NCI-H510A (cell line): ENCODE measurements at regions not wholly inside any gene's neighbourhood (a gene's known extent, or its start where the extent isn't known, plus 50 kb on each side); places are given as distances from the start of the nearest gene placed in this dataset.
A peak's percentile ranks its signal among the peaks of the same experiment; 100 is the strongest.

Experiments
- DNase-seq: peaks from one replicate; lab custom pipeline; 2025; lab: John Stamatoyannopoulos, UW

DNA sequence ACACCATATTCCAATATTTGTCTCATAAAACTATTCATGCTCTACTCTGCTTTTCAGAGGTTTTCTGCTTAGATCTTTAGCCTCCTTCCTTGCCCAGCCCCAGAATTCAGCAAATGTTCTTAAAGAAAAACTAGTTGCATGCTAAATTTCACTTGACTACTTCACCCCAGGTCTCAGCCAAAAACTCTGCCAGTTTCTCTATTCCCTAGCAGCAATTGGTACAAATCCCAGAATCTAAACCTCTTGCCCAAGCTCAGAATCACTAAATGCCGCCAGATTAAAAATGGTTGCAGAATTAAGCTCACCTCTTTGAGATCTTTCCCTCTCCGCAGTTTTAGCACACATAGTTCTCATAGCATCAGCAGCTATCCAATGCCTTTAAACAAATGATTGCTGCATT lies 331.2 kb upstream of the SMARCA2 start:
- DNase-seq, result no peak

DNA sequence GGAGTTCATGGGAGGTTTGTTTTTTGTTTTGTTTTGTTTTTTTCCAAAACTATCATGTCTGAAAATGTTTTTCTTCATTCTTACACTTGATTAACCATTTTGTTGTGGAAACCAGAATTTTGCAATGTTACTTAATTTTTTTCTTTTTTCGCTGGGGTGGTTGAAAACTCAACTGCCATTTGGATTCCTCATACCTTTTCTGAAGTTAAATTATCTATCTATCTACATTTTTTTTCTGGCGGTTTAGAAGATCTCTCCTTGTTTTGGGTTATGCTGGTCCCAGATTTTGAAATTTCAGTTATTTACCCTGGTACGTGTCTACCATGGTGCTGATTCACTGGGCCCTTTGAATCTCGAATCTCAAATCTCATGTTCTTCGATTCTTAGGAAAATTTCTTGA lies 316.2 kb upstream of the SMARCA2 start:
- no peak for DNase-seq

DNA sequence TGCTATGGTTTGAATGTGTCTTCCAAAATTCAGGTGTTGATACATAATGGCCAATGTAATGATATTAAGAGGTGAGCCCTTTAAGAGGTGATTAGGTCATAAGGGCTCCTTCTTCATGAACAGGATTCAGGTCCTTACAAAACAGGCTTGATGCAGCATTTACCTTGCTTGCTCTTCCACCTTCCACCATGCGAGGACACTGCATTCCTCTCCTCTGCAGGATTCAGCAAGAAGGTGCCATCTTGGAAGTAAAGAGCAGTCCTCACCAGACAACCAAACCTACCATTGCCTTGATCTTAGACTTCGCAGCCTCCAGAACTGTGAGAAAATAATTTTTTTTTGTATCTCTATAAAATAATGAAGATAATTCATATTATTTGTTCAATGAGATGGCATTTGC lies 314.0 kb upstream of the SMARCA2 start:
- no peak for DNase-seq

DNA sequence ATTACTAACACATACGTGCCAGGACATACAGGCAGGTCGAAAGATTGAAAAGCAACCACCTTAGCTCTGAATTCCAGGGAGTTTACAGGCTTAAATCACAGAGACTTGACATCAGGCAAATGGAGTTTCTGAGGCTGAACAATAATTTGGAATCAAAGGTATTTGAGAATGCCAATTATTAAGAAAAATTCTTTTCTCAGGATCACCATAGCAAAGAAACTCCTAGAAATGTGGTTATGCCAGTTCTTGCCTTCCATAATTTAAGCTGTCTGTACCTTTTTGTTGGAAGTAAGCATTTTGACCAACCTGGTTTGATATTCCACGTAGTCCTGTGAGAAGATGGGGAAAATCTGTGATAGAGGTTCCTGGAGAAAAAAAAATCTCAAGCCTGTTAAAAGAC lies 312.4 kb upstream of the SMARCA2 start:
- DNase-seq, result no peak

DNA sequence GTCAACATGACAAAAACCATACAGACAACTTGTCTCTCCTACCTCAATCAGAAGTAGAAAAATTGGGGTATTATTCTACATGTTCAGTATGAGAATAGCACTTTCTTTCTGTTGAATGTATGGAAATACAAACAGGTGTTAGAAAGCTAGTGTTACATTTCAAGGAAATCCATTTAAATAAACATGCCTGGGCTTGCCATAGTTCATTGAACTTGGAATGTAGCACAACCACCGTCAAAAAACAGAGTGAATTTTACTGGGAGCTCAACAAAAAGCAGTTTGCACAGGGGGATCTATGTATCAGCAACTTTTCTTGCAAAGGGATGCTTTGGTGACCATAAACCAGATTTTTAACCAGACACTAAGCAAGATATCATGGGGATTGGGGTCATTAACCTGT lies 307.9 kb upstream of the SMARCA2 start:
- DNase-seq, result no peak

DNA sequence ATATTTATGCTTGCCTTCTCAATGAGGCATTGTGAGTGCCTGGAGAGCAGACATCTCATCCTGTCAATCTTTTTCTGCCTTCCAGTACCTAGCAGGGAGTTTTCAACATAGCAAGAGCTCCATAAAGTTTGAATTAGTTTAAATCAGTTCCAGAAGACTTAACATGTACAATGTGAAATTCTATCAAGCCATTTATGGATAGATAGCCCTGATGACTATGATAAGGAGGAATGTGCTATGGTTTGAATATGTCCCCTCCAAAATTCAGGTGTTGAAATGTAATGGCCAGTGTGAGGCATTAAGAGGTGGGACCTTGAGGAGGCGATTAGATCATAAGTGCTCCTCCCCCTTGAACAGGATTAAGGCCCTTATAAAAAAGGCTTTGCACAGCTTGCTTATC lies 306.9 kb upstream of the SMARCA2 start:
- no peak for DNase-seq

DNA sequence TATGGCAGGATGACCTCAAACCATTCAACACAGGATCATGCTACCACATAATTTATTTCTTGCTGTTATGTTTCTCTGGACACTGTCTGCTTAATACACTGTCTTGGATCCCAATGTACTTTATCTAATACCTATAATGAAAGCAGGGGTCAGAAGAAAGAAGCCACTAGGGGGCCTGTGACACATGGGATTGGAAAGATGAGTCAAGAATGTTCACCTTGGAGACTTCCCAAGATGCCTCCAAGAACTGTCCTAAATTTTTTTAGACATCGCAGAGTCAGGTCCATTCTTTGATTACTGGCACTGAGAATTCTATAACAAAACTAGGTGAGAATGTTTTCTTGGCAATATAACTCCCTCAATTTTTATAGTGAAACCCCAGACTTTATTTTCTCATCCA lies 305.8 kb upstream of the SMARCA2 start:
- DNase-seq, result no peak

DNA sequence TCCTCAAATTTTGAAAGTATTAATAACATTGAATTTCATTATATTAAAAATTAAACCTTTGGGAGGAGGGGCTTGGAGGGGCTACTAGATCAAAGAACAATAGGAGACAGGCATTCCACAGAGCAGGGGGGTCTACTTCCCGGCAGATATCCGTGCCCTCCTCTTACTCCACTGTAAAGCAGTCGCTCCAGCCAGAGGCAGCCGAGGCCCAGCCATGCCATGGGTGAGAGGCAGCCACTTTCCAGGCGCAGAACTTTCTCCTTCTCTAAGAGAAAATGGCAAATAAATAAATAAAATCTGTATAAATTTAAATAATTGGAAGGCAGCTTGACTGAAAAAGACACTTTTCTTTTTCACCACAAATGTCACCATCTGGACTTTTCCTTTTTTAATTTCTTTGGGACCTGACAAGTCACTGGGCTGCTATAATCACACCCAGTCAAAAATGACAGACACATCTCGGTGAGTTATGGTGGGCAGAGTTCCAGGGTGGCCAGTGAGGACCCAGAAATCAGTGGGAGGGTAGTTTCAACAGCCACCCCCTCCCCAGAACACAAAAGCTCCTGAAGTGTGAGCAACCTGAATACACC lies 302.2 kb upstream of the SMARCA2 start:
- no peak for DNase-seq

DNA sequence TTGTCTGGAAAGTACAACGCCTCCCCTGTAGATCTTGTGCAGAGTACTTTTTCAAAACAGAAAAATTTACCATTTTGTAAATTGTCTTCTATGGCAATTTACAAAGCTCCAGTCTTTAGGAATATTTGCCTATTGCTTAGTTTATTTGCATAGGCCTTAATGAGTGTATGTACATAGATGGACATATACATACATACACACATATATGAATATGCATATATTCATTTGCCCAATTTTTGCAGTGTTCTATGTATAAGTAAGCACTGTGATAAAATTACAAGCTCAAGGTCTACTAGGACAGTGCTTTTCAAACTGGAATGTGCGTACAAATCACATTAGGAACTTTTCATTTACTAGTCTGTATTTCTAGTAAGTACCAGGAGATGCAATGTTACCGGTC lies 301.3 kb upstream of the SMARCA2 start:
- no peak for DNase-seq

DNA sequence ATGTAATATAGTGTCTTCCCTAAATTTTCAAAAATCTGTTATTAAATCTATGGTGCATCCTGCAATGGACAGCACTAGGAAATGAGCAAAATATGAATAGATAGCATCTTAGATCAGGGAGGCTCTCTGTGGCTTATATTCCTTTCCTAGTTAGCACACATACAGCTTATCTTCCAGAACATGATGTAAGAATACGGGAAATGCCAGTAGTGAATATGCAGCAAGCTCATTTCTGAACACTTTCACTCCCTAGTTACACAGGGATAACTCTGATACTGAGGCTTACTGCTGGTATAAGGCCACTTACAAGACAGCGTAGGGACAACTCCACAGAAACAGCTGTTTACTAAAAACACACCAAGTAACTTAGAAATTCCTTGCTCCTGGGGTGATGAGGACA lies 297.3 kb upstream of the SMARCA2 start:
- no peak for DNase-seq

DNA sequence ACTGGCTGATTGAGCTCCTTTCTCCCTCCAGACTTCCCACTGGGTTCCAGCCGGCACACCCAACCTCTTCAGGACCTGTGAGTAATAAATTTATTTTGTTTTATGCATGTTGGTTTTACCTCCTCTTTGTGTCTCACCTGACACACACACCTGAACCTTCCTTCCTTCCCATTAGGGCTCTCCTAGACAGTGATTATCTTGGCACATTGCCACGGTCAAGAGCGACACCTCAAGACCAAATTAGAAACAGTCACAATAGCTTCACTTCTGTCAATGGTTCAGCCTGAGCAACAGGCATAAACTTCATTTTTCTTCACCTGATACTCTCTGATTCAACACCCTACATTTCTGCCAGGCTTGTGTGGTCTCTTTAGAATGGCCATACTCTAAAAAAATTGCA lies 296.3 kb upstream of the SMARCA2 start:
- DNase-seq, result peak; percentile 55

DNA sequence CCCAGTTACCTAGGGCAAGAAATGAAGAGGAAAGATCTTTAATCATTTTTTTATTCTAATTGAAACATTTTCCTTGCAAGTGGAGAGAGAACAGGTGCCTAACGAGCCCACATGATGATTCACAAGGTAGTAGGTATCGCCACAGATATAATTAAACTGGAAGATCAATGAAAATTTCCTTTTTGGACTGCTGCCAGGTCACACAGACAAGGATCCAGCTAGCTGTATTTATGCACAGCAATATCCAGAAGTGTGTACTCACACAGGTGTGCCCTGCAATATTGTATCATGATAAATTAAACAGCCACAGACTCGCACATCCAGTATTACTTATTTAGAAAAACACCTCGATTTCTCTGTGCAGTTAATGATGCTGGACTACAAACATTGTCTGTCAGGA lies 294.0 kb upstream of the SMARCA2 start:
- DNase-seq, result no peak

DNA sequence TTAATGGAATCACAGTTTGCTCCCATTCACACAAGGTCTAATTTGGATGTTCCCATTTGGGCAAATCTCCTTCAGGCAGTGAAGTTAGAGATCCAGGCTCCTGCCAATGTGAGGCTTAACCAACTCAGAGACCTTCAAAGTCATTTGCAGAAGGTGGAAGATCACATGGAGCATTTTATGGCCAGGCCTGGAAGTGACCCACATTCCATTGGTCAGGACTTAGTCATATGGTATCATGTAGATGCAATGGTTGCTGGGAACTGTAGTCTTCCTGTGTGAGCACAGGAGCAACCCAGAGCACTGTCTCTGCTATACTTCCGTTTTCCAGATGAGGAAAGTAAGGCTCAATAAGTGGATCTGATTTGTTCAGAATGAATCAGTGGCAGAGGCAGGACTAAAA lies 292.7 kb upstream of the SMARCA2 start:
- no peak for DNase-seq

DNA sequence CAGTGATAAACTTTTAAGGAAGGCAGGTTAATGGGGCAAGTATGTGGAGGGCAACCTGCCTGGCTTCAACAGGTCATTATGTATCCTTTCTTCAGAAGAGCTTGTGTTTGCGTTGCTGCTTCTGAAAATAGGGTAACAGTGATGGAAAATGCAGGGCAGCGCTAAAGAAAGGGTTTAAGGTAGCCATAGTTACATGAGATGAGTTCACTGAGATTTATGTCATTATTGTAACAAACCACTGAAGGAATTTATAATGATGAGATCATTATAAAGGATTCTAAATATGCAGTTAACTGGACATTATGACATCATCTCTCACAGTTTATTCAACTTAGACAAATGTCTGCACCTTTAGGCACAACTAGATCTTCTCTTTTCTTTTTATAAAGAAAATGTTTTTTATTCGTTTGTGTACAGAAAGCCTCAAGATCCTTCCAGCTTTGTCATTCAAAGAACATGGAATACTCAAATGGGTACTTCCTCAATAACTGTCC lies 291.6 kb upstream of the SMARCA2 start:
- no peak for DNase-seq

DNA sequence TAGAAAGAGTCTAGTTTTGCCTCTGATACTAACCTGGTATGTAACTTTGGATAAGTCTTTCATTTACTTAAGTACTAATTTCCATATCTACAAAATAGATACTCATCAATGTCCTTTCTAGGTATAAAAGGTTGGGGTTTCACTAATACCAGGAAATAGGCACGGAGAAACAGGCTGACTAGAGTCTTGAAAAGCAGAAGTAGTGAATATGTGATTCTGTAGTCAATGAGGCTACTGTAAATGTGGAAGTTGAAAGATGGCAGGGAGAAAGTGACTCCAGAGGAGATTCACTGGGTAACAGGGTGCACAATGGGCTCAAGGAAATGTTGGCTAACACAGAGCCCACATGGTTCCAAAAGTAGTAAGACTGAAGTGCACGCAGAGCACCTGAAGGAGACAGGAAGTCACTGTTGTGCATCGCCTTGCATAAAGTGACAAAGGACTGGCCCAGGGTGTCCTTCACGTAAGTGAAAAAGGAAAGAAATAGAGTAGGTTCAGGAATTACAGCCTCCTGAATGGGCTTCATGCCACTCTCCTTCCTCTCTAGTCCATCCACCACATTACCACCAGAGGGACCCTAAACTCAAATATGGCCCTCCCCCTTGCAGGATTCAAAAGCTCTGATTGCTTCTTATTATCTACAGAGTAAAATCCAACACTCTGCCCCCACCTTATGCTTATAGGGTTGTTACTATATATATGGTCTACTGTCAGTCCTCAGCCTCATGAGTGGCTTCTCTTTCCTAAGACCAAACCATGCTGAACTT lies 288.0 kb upstream of the SMARCA2 start:
- DNase-seq, result no peak

DNA sequence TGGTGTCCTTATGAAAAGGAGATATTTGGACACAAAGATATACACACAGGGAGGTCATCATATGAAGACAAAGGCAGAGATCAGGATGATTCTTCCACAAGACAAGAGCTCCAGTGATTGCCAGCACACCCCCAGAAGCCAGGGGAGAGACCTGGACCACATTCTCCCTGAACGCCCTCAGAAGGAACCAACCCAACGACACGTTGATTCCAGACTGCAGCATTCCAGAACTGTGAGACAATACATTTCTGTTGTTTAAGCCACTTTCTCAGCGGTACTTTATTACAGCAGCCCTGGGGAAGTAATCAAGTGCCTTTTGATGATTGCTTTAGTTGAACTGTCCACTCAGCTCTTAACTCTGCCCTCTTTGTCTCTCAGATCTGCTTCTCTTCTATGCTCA lies 285.5 kb upstream of the SMARCA2 start:
- DNase-seq, result no peak

DNA sequence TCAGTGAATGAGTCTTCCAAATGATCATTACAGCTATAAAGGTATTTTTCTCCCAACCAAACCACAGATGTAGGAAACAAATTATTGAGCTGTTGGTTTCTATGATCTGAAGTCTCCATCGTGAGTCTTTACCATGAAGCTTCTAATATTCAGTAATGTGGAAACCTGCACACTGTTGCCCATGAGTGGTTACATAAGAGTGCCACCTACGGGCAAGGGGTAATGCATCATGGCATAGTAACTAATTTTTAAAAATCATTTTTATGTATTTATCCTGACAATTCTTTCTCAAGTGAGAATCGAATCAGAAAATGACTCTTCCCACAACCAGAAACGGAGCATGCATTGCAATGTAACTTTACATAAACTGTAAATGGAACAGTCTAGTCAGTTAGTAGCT lies 282.5 kb upstream of the SMARCA2 start:
- no peak for DNase-seq

DNA sequence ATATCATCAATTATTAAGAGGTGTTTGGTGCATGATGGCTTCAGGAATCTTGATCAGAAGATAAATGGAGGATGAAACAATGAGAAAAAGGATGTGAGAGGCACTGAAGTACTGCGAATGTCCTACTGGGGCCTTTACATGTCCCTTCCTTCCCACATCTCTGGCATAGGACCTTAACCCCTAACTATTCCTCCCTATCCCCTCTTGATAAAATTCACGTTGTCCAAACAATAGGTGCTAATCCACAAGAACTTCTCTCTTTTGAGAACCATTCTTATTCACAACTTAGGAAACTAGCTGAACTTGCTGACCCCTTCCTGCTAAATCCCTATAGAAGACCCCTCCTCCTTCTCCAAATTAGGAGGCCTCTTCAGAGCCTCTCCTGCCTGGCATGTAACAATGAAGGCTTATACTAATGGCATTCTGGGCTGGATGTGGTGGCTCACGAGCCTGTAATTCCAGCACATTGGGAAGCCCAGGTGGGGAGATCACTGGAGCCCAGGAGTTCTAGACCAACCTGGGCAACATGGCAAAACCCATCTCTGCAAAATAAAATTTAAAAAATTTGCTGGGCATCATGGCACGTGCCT lies 276.5 kb upstream of the SMARCA2 start:
- DNase-seq, result no peak

DNA sequence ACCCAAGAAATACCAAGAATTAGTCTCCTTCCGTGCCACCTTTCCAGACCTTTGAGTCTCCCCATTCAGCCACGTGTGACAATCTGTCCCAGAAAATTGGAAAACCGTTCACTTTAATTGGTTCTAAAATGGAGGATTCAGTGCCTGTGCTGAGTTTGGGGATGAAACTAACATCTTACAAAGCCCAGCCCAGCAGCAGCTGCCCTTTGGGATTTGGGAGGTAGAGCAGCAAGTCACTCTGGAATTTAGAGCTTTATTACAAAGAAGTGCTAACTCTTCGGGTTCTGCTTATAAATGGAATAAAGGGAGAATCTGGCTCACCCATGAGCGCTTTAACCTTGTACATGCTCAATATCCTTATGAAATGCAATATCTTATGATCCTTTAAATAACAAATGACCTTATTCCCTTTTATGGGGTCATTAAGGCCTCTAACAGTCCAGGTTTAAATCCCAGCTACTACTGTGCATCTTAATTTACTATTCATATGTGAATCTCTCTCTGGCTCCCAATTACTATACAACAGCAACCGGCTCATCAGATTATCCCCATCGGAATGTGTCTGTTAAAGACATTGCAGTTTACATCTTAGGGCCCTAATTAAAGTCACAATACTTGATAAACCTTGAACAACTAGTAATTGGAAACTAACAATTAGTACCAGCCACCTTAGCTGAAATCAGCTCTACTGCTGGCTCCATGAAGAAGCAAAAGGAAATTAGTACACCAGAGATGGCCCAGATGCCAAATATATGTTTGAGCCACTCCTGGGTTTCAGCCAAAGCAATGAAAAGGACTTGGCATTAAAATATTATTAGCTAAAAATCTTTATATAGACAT lies 271.8 kb upstream of the SMARCA2 start:
- DNase-seq, result no peak

DNA sequence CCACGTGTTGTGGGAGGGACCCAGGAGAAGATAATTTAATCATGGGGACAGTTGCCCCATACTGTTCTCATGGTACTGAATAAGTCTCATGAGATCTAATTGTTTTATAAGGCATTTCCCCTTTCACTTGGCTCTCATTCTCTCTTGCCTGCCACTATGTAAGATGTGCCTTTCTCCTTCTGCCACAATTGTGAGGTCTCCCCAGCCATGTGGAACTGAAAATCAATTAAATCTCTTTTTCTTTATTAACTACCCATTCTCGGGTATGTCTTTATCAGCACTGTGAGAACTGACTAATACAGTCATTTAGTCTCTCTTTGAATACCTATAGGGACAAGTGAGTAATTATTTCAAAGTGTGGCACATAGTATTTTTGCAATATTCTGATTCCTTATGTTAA lies 269.2 kb upstream of the SMARCA2 start:
- DNase-seq, result no peak

DNA sequence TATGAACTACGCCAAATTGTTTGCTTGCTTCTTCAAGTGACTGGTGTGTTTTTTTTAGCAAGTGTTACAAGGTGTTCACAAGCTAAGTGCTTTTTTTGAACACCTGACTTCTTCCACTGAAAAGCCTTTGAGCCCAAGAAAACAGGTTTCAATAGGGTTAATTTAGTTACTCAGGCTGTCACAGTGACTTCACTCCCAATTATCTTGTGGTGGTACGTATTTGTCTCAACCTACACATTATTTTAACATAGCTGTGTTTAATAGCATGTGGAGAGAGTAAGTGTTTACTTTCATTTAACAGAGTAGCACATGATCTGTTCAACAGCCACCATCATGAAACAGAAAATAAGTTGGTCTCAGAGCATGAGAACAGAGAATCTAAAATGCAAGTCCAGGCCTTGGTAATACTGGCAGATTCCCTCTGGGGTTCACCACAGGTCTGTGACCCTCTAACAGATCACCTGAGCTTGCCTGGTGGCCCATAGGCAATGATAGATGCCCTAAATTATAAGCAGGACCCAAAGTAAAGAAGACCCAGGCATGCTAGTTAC lies 267.7 kb upstream of the SMARCA2 start:
- no peak for DNase-seq

DNA sequence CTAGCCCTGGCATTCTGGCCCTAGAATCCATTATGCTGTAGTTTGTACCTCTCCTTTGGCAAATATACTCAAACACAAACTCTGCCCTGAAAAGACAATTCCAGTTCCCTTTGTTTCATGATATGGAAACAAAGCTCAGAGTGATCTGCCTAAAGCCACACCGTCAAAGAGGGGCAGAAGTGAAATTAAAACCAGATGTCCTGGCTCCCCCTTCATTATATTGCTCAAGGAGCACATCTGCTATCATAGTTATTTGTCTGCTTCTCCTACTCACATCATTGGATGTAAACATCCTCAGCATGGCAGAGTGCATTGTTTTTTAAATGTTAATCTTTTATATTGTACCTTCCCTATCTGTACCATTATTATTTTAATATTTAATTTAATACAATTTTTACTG lies 266.7 kb upstream of the SMARCA2 start:
- DNase-seq, result no peak
